Ectodermal cell (in vitro differentiated cells): ENCODE measurements at regions not wholly inside any gene's neighbourhood (a gene's known extent, or its start where the extent isn't known, plus 50 kb on each side); places are given as distances from the start of the nearest gene placed in this dataset.

Source experiments
- H3K27ac ChIP-seq: 2 replicates; pipeline ENCODE4 v1.7.0; 2013; ENCODE audit warnings: mild to moderate bottlenecking, low read depth, low read length; ENCODE audit not compliant: insufficient read depth, poor library complexity, severe bottlenecking
- H3K27me3 ChIP-seq: 2 replicates; pipeline ENCODE4 v1.7.0; 2013; ENCODE audit warnings: mild to moderate bottlenecking, low read length; ENCODE audit not compliant: insufficient read depth, control insufficient read depth, poor library complexity, severe bottlenecking
- H3K36me3 ChIP-seq: one replicate; pipeline ENCODE4 v1.7.0; 2013; ENCODE audit warnings: low read length; ENCODE audit not compliant: control insufficient read depth, insufficient read depth
- H3K4me1 ChIP-seq: one replicate; pipeline ENCODE4 v1.7.0; 2013; ENCODE audit warnings: low read length; ENCODE audit not compliant: control insufficient read depth, insufficient read depth
- H3K4me3 ChIP-seq: 2 replicates; pipeline ENCODE4 v1.7.0; 2013; ENCODE audit warnings: low read depth, low read length, control low read depth; ENCODE audit not compliant: insufficient read depth
- H3K9me3 ChIP-seq: 2 replicates; pipeline ENCODE4 v1.7.0; 2013; ENCODE audit warnings: mild to moderate bottlenecking, low read length, moderate library complexity; ENCODE audit not compliant: control insufficient read depth
- WGBS, 2 experiments: methylation state at CpG; one replicate each; pipeline ENCODE4 v1.1.7; 2013; ENCODE audit warnings: missing lambda C conversion rate in 2 of 2; 5-methylcytosine and 5-hydroxymethylcytosine counted together

DNA sequence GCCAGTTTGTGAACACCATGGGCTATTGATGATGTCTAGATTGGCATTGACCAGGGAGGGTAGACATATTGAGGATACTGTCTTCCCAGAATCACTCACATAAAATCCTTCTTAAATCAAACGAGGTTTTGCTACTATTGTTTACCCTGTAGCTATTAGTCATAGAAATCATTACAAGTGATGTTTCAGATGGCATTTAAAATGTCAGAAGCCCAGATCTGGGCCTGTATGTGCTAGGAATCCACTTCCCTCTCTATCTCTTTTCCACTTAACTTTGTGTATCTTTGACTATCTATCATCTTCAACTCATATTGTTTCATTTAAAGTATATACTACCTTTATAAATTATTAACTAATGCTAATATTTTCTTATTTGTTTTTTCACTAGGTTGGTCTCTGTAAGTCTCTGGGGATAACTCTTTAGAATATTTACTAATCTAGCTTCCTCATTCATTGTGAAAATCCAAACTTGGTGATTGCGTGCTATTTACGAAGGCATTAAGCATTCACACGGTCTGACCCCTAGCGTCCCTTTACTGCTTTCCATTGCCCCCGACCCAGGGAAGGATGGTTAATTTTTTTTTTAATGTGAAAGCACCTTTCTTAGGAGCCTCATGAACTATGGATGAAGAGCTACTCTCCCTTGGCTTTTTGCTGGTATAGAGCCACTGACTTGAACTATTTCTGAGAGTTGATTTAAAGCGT is 281.8 kb downstream of the GPATCH2 start:
- no peak overlapping the region for H3K27ac ChIP-seq
- H3K9me3 ChIP-seq, result no peaks in the 10 kb centered on the region
- H3K4me3 ChIP-seq, result no peak overlapping the region
- H3K27me3 ChIP-seq, result no peaks in the 10 kb centered on the region
- 92 to 93% methylated on average over 6 to 7 of the region's 7 CpGs for WGBS, 2 experiments
- H3K4me1 ChIP-seq, result no peaks in the 10 kb centered on the region
- H3K36me3 ChIP-seq, result no peaks in the 10 kb centered on the region

DNA sequence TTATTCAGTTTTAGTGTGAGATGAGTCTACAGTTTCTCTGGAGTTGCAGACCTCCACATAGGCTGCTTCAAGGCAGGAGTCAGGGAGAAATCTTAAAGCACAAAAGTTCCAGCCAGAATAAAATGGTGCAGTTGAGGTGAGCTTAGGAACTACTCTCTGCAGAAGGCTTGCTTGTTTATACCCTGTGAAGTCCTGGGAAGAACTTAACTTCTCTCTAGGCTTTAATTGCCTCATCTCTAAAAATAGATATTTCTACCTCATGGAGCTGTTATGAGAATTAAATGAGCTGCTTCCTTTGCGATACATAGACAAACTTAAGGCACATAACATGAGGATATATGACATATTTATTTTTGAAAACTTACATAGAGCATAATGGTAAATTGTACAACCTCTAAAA is 286.2 kb downstream of the GPATCH2 start:
- Histone ChIP-seq H3K4me3 (no peak overlapping the region), H3K36me3 (no peaks in the 10 kb centered on the region), H3K9me3 (no peaks in the 10 kb centered on the region), H3K27me3 (no peaks in the 10 kb centered on the region), H3K4me1 (no peaks in the 10 kb centered on the region), H3K27ac (no peak overlapping the region)
- no CpG with 5 or more reads among the region's 1 CpG for WGBS, 2 experiments

DNA sequence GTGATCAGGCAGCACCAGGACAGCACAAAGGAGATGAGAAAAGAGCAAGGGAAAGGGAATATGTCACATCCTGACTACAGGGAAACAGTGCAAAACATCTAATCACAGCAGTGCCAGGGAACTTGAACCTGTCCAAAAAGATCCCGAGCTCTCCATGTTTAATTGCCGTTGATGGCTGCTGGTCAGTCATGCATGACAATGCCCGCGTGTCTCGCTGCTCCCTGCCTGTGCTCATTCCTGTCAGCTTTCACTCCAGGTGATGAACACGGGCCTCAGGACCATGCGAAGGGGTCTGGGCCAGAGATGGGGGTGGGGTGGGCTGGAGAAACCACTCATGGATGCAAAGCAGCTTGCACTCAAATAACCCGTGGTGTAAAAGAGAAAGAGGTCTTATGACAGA is 287.0 kb downstream of the GPATCH2 start:
- Histone ChIP-seq H3K36me3 (no peaks in the 10 kb centered on the region), H3K4me3 (no peak overlapping the region), H3K27me3 (no peaks in the 10 kb centered on the region), H3K4me1 (no peaks in the 10 kb centered on the region), H3K9me3 (no peaks in the 10 kb centered on the region), H3K27ac (no peak overlapping the region)
- WGBS, 2 experiments, result 66 to 73% methylated on average over 7 to 8 of the region's 8 CpGs

DNA sequence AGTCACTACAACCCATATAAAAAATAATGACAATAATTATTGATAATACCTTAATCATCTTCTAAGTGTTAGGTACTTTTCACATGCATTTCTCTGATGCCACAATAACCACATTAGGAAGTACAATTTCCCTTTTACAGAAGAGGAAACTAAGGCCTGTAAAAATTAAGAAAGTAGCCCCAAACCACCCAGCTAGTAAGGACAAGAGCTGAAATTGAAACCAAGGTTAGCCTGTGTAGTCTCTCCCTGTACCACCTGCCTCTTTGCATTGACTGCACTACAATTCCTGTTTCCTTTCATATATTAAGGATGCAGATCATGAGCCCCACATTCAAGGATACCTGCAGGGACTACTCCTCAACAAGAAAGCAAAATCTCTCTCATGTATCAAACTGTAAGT is 288.8 kb downstream of the GPATCH2 start:
- H3K27me3 ChIP-seq, result no peaks in the 10 kb centered on the region
- no peaks in the 10 kb centered on the region for H3K36me3 ChIP-seq
- no peak overlapping the region for H3K27ac ChIP-seq
- no peaks in the 10 kb centered on the region for H3K9me3 ChIP-seq
- H3K4me1 ChIP-seq, result no peaks in the 10 kb centered on the region
- H3K4me3 ChIP-seq, result no peak overlapping the region

DNA sequence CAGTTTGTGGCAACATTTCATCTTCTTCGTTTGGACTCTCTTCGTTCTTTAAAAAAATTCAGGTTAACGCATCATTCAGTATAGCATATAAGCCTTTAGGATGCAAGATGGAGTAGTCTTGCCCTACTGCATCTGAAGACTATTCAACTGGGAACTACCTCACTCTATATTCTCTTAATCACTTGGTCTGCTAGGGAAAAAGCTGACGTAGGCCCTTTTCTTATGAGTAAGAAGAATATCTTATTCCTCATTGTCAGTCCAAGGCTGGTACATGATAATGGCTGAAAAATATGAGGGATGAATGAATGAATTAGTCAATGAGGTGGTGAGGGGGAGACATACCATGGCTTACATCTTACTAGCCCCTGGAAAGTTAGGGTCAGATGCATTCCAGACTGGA is 294.2 kb downstream of the GPATCH2 start:
- no peaks in the 10 kb centered on the region for H3K9me3 ChIP-seq
- 95 to 98% methylated on average over 4 of the region's 4 CpGs for WGBS, 2 experiments
- H3K27me3 ChIP-seq, result no peaks in the 10 kb centered on the region
- H3K27ac ChIP-seq, result no peak overlapping the region
- no peak overlapping the region for H3K4me3 ChIP-seq
- no peaks in the 10 kb centered on the region for H3K36me3 ChIP-seq
- no peaks in the 10 kb centered on the region for H3K4me1 ChIP-seq

DNA sequence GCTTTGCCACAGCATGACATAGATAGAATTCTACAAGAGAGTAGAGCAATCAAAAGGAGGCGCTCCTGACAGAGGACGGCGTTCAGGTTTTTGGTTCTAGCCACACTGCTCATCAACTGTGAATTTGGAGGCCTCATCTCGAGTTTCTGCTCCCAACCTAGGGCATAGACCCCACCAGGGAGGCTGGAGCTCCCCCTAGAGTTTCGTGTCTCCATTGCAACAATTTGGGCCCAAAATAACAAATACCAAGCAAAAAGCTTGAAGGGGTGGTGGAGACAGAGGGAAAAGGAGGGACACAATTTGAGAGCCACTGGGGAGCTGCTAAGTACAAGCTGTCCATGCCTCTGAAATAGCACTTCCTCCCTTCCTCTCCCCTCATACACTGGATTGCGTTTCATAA is 297.0 kb downstream of the GPATCH2 start:
- Histone ChIP-seq H3K27ac (no peak overlapping the region), H3K36me3 (no peaks in the 10 kb centered on the region), H3K4me3 (no peak overlapping the region), H3K9me3 (peaks cover 6% of the 10 kb centered on the region), H3K27me3 (no peaks in the 10 kb centered on the region), H3K4me1 (no peaks in the 10 kb centered on the region)
- WGBS, 2 experiments, result 53 to 62% methylated on average over 5 to 6 of the region's 6 CpGs

DNA sequence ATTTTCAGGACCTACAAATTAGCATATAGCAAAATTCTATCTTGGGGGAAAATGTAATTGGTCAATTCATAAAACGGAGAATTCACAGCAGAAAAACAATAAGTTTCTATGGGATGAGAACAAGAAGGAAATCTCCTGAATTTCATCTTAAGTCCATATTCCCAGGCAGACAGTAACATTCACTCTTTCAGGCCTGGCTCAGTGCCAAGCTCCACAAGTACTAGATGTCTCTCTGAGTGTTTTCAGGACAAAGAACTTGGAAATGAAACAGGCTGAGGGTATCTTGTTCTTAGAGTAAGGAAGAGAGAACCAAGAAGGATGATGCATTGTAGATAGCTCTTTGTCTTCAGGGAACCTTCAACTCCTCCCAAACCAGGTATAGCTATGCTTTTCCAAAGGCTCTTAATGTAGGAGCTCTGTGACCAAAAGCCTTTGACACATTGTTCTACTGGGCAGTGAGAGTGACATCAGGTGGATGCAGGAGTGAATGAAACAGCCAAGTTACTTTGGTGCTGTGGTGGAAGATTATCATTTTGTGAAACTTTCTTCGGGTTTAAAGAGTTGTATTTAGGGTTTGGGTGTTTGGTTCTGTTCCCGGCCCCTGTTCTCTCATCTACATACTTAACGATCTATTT is 298.3 kb downstream of the GPATCH2 start:
- no peaks in the 10 kb centered on the region for H3K4me1 ChIP-seq
- peaks cover 6% of the 10 kb centered on the region for H3K9me3 ChIP-seq
- WGBS, 2 experiments, result 99 to 100% methylated on average over 4 of the region's 4 CpGs
- H3K4me3 ChIP-seq, result no peak overlapping the region
- no peak overlapping the region for H3K27ac ChIP-seq
- no peaks in the 10 kb centered on the region for H3K27me3 ChIP-seq
- H3K36me3 ChIP-seq, result no peaks in the 10 kb centered on the region

DNA sequence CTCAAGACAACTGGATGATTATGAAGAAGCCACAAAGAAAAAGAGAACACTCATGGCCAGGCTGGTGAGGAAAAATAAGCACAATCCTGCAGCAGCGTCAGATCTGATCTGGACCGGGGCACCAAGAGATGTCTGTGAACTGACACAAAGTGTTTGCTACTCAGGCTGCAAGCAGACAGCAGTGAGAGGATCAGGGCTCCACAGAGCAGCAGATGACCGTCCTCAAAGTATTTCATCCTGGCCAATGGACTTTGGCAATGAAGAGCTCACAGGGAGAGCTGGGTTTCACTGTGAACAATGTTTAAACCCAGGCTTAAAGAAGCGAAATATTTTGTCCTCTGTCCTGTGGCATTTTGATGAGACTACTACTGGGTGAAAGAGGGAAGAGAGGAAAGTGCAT is 299.2 kb downstream of the GPATCH2 start:
- WGBS, 2 experiments, result 92% methylated on average over 4 of the region's 4 CpGs
- Histone ChIP-seq H3K36me3 (no peaks in the 10 kb centered on the region), H3K4me1 (no peaks in the 10 kb centered on the region), H3K27ac (no peak overlapping the region), H3K27me3 (no peaks in the 10 kb centered on the region), H3K4me3 (no peak overlapping the region), H3K9me3 (peaks cover 6% of the 10 kb centered on the region)

DNA sequence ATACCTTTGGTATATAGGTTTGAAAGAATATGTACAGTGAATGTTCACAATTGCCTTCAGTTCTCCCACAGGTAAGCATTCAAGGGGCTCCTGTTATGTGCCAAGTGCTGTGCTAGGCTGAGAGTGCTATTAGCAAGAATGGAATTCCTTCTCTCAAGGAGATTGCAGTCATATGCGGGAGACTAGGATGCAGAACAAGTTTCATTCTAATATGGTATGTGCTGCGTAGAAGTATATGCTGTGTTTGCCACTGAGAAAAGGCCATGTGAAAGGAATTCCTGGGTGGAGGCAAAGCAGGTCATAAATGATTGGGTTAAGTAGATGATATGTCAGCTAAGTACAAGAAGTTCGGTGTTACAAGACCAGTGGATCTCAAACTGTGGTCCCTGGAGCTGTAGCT is 303.0 kb downstream of the GPATCH2 start:
- Histone ChIP-seq H3K36me3 (no peaks in the 10 kb centered on the region), H3K4me3 (no peak overlapping the region), H3K27ac (no peak overlapping the region), H3K4me1 (no peaks in the 10 kb centered on the region), H3K27me3 (no peaks in the 10 kb centered on the region), H3K9me3 (peaks cover 6% of the 10 kb centered on the region)
- 95% methylated on average over 3 of the region's 3 CpGs for WGBS, 2 experiments

DNA sequence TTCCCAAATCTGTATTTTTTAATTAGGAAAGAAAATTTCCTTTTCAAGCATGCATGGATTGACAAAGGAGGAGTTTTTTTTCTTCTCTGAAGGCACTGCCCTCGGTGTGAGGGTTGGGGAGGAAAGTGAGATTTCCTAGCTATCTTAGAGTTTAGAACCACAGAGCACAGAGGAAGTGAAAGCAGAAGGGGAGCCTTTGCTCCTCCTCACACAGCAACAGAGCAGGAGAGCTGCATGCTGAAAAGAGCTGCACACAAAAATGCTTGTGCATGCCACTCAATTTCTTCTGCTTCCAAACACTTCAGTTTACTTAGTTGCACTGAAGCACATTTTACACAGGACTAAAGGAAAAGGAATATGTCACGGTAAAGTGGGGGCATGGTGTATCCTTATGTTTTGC is 308.1 kb downstream of the GPATCH2 start:
- H3K27ac ChIP-seq, result no peak overlapping the region
- no peaks in the 10 kb centered on the region for H3K36me3 ChIP-seq
- no peaks in the 10 kb centered on the region for H3K9me3 ChIP-seq
- H3K4me1 ChIP-seq, result no peaks in the 10 kb centered on the region
- H3K27me3 ChIP-seq, result no peaks in the 10 kb centered on the region
- WGBS, 2 experiments, result 65 to 80% methylated on average over 1 of the region's 2 CpGs
- H3K4me3 ChIP-seq, result no peak overlapping the region
